Naive thymus-derived CD4-positive, alpha-beta T cell (primary cell): ENCODE measurements at regions not wholly inside any gene's neighbourhood (a gene's known extent, or its start where the extent isn't known, plus 50 kb on each side); places are given as distances from the start of the nearest gene placed in this dataset.
A peak's percentile ranks its signal among the peaks of the same experiment; 100 is the strongest.

Source experiments
- ATAC-seq: fragments of 150-1000 bp; cut with Tn5 transposase; 2 replicates; pipeline ENCODE4 v1.10.0; 2021; ENCODE audit warnings: mild to moderate bottlenecking, moderate library complexity
- CTCF ChIA-PET: fragments of 350-600 bp; sonication (Branson Sonifier 250); formaldehyde crosslinking; loops from one replicate; lab custom pipeline; 2021; ENCODE audit warnings: antibody characterized with exemption; lab: Charles Lee
- POLR2A ChIA-PET: fragments of 350-600 bp; sonication (Branson Sonifier 250); formaldehyde crosslinking; loops from one replicate; lab custom pipeline; 2021; ENCODE audit warnings: antibody characterized with exemption, inconsistent platforms; lab: Charles Lee
- DNase-seq, 9 donors: peaks; one replicate each; pipeline versions ENCODE4 v3.0.0 to v3.0.0-alpha.2; 2020 to 2022; ENCODE audit warnings: mixed read lengths in 1 of 9
- H3K27ac ChIP-seq: one replicate; pipeline ENCODE4 v1.7.0; 2013; ENCODE audit warnings: mild to moderate bottlenecking, low read depth, low read length, moderate library complexity
- H3K27me3 ChIP-seq, 2 donors: one replicate each; pipeline ENCODE4 v1.7.0; 2013; ENCODE audit warnings: low read length in 2 of 2, mild to moderate bottlenecking in 2 of 2, moderate library complexity in 2 of 2; ENCODE audit not compliant: control insufficient read depth in 2 of 2, insufficient read depth in 2 of 2
- H3K36me3 ChIP-seq, 3 experiments: 1 replicate in 2 of 3; 2 replicates in 1 of 3; pipeline ENCODE4 v1.7.0; 2013; ENCODE audit warnings: low read length in 3 of 3, mild to moderate bottlenecking in 3 of 3, moderate library complexity in 1 of 3; ENCODE audit not compliant: insufficient read depth in 3 of 3, control insufficient read depth in 2 of 3
- H3K4me1 ChIP-seq, 2 donors: one replicate each; pipeline ENCODE4 v1.7.0; 2013; ENCODE audit warnings: low read length in 2 of 2, mild to moderate bottlenecking in 2 of 2, moderate library complexity in 1 of 2; ENCODE audit not compliant: control insufficient read depth in 2 of 2, insufficient read depth in 2 of 2
- H3K4me3 ChIP-seq: 2 replicates; pipeline ENCODE4 v1.7.0; 2013; ENCODE audit warnings: mild to moderate bottlenecking, low read length
- H3K9me3 ChIP-seq, 3 experiments: 1 replicate in 2 of 3; 2 replicates in 1 of 3; pipeline ENCODE4 v1.7.0; 2013; ENCODE audit warnings: low read length in 3 of 3; ENCODE audit not compliant: control insufficient read depth in 2 of 3
- H3K27ac Mint-ChIP-seq, 9 donors: one replicate each; pipeline ENCODE4 v1.8.0; 2020 to 2022; ENCODE audit warnings: mixed read lengths in 9 of 9, mild to moderate bottlenecking in 8 of 9, moderate library complexity in 5 of 9, inconsistent platforms in 2 of 9
- H3K27me3 Mint-ChIP-seq, 5 donors: one replicate each; pipeline ENCODE4 v1.8.0; 2021 to 2022; ENCODE audit warnings: mixed read lengths in 5 of 5, mild to moderate bottlenecking in 1 of 5
- H3K36me3 Mint-ChIP-seq, 5 donors: one replicate each; pipeline ENCODE4 v1.8.0; 2020 to 2022; ENCODE audit warnings: mixed read lengths in 5 of 5, mild to moderate bottlenecking in 3 of 5, inconsistent platforms in 1 of 5
- H3K4me1 Mint-ChIP-seq, 7 donors: one replicate each; pipeline ENCODE4 v1.8.0; 2020 to 2022; ENCODE audit warnings: mixed read lengths in 7 of 7, mild to moderate bottlenecking in 3 of 7, inconsistent platforms in 1 of 7
- H3K4me3 Mint-ChIP-seq, 10 donors: one replicate each; pipeline ENCODE4 v1.8.0; 2020 to 2022; ENCODE audit warnings: mild to moderate bottlenecking in 10 of 10, mixed read lengths in 10 of 10, moderate library complexity in 6 of 10, inconsistent platforms in 2 of 10
- H3K9me3 Mint-ChIP-seq, 11 donors: one replicate each; pipeline ENCODE4 v1.8.0; 2020 to 2022; ENCODE audit warnings: mixed read lengths in 11 of 11, mild to moderate bottlenecking in 4 of 11, inconsistent platforms in 1 of 11, moderate library complexity in 1 of 11
- intact Hi-C, 2 donors: fragments of 100-400 bp; cut with micrococcal nuclease; formaldehyde crosslinking; loops; one replicate each; pipeline ENCODE4 v1.15.1; 2023

- Histone ChIP-seq H3K4me3 (no peak overlapping the region), H3K36me3 (no peaks in the 10 kb centered on the region), H3K27me3 (no peaks in the 10 kb centered on the region), H3K4me1 (no peaks in the 10 kb centered on the region), H3K9me3 (no peaks in the 10 kb centered on the region), H3K27ac (no peak overlapping the region)
- ATAC-seq (no peak), DNase-seq (no peak)
- no peak overlapping the region for H3K27ac Mint-ChIP-seq
- ChIA-PET POLR2A (no interaction called here), CTCF (no interaction called here)
- H3K36me3 Mint-ChIP-seq = no peaks in the 10 kb centered on the region
- intact Hi-C loops = no loop called here
- peaks cover 0 to 2% (median 0%) of the 10 kb centered on the region in 11 donors for H3K9me3 Mint-ChIP-seq
- H3K27me3 Mint-ChIP-seq = peaks cover 7 to 24% (median 21%) of the 10 kb centered on the region in 5 donors
- H3K4me1 Mint-ChIP-seq = no peaks in the 10 kb centered on the region
- H3K4me3 Mint-ChIP-seq = no peak overlapping the region
These were observed 1285.5 kb downstream of the TBC1D22A start for GRCh38 chr22:48047722-48048500.

- peaks cover 0 to 6% (median 0%) of the 10 kb centered on the region in 11 donors for H3K9me3 Mint-ChIP-seq
- Histone ChIP-seq H3K27me3 (no peaks in the 10 kb centered on the region), H3K27ac (no peak overlapping the region), H3K4me1 (no peaks in the 10 kb centered on the region), H3K36me3 (no peaks in the 10 kb centered on the region), H3K4me3 (no peak overlapping the region), H3K9me3 (no peaks in the 10 kb centered on the region)
- ChIA-PET POLR2A (no interaction called here), CTCF (no interaction called here)
- H3K36me3 Mint-ChIP-seq = no peaks in the 10 kb centered on the region
- H3K4me1 Mint-ChIP-seq = no peaks in the 10 kb centered on the region
- peaks cover 7 to 28% (median 24%) of the 10 kb centered on the region in 5 donors for H3K27me3 Mint-ChIP-seq
- DNase-seq (no peak), ATAC-seq (no peak)
- intact Hi-C loops = no loop called here
- no peak overlapping the region for H3K4me3 Mint-ChIP-seq
- no peak overlapping the region for H3K27ac Mint-ChIP-seq
These were observed 1282.9 kb downstream of the TBC1D22A start for GRCh38 chr22:48045369-48045768.

- Mint-ChIP-seq H3K4me3 (no peak overlapping the region), H3K9me3 (peaks cover 0 to 7% (median 0%) of the 10 kb centered on the region in 11 donors), H3K4me1 (no peaks in the 10 kb centered on the region), H3K27ac (no peak overlapping the region), H3K27me3 (peaks cover 7 to 28% (median 22%) of the 10 kb centered on the region in 5 donors), H3K36me3 (no peaks in the 10 kb centered on the region)
- H3K4me3 ChIP-seq = no peak overlapping the region
- H3K9me3 ChIP-seq = no peaks in the 10 kb centered on the region
- no peaks in the 10 kb centered on the region for H3K4me1 ChIP-seq
- POLR2A ChIA-PET = no interaction called here
- no peaks in the 10 kb centered on the region for H3K36me3 ChIP-seq
- CTCF ChIA-PET = no interaction called here
- DNase-seq (no peak), ATAC-seq (no peak)
- intact Hi-C loops = no loop called here
- H3K27me3 ChIP-seq = no peaks in the 10 kb centered on the region
- H3K27ac ChIP-seq = no peak overlapping the region
These were observed 1282.1 kb downstream of the TBC1D22A start for GRCh38 chr22:48044487-48045060.

- H3K27ac ChIP-seq = no peak overlapping the region
- intact Hi-C loops = no loop called here
- H3K27me3 ChIP-seq = no peaks in the 10 kb centered on the region
- Mint-ChIP-seq H3K4me3 (no peak overlapping the region), H3K36me3 (no peaks in the 10 kb centered on the region), H3K4me1 (no peaks in the 10 kb centered on the region), H3K9me3 (peaks cover 0 to 6% (median 0%) of the 10 kb centered on the region in 11 donors), H3K27ac (no peak overlapping the region), H3K27me3 (peaks cover 7 to 23% (median 19%) of the 10 kb centered on the region in 5 donors)
- CTCF ChIA-PET = no interaction called here
- no peak for ATAC-seq
- no peaks in the 10 kb centered on the region for H3K9me3 ChIP-seq
- H3K4me1 ChIP-seq = no peaks in the 10 kb centered on the region
- no peak for DNase-seq
- no peak overlapping the region for H3K4me3 ChIP-seq
- POLR2A ChIA-PET = no interaction called here
- no peaks in the 10 kb centered on the region for H3K36me3 ChIP-seq
These were observed 1281.1 kb downstream of the TBC1D22A start for GRCh38 chr22:48043581-48043980.

GRCh38 chr22:48042621-48043395 is 1280.4 kb downstream of the TBC1D22A start:
- no peaks in the 10 kb centered on the region for H3K27me3 ChIP-seq
- peaks cover 7 to 24% (median 17%) of the 10 kb centered on the region in 5 donors for H3K27me3 Mint-ChIP-seq
- no peaks in the 10 kb centered on the region for H3K9me3 ChIP-seq
- H3K4me1 Mint-ChIP-seq = no peaks in the 10 kb centered on the region
- peak overlapping the region in 1 of 9 donors; percentile 3 for H3K27ac Mint-ChIP-seq
- POLR2A ChIA-PET = no interaction called here
- no peak for ATAC-seq
- H3K4me3 ChIP-seq = no peak overlapping the region
- CTCF ChIA-PET = no interaction called here
- intact Hi-C loops = no loop called here
- no peak overlapping the region for H3K27ac ChIP-seq
- no peak overlapping the region for H3K4me3 Mint-ChIP-seq
- peaks cover 0 to 6% (median 0%) of the 10 kb centered on the region in 11 donors for H3K9me3 Mint-ChIP-seq
- H3K36me3 Mint-ChIP-seq = no peaks in the 10 kb centered on the region
- H3K4me1 ChIP-seq = no peaks in the 10 kb centered on the region
- no peak for DNase-seq
- H3K36me3 ChIP-seq = no peaks in the 10 kb centered on the region

- Histone ChIP-seq H3K27ac (no peak overlapping the region), H3K9me3 (no peaks in the 10 kb centered on the region), H3K36me3 (no peaks in the 10 kb centered on the region), H3K27me3 (no peaks in the 10 kb centered on the region), H3K4me3 (no peak overlapping the region), H3K4me1 (no peaks in the 10 kb centered on the region)
- Mint-ChIP-seq H3K36me3 (no peaks in the 10 kb centered on the region), H3K4me1 (no peaks in the 10 kb centered on the region), H3K27me3 (peaks cover 5 to 39% (median 25%) of the 10 kb centered on the region in 5 donors), H3K4me3 (no peak overlapping the region), H3K27ac (no peak overlapping the region), H3K9me3 (peaks cover 0 to 6% (median 0%) of the 10 kb centered on the region in 11 donors)
- intact Hi-C loops = no loop called here
- POLR2A ChIA-PET = no interaction called here
- ATAC-seq (no peak), DNase-seq (no peak)
- CTCF ChIA-PET = no interaction called here
These were observed 1276.9 kb downstream of the TBC1D22A start for GRCh38 chr22:48039326-48039725.
